KMS-11 (cell line): ENCODE measurements at regions not wholly inside any gene's neighbourhood (a gene's known extent, or its start where the extent isn't known, plus 50 kb on each side); places are given as distances from the start of the nearest gene placed in this dataset.

ENCODE experiments used
- H2AFZ ChIP-seq: fragments of 200-600 bp; sonication (generic); 2 replicates; pipeline ENCODE4 v1.6.1; 2016; ENCODE audit warnings: antibody characterized with exemption, mixed run types, low read depth
- H3K27ac ChIP-seq: fragments of 200-600 bp; sonication (generic); 2 replicates; pipeline ENCODE4 v1.6.1; 2016; ENCODE audit warnings: mild to moderate bottlenecking, mixed run types
- H3K27me3 ChIP-seq: fragments of 200-600 bp; sonication (generic); 2 replicates; pipeline ENCODE4 v1.6.1; 2017; ENCODE audit warnings: mild to moderate bottlenecking, low read depth, mixed run types, moderate library complexity; ENCODE audit not compliant: insufficient read depth
- H3K36me3 ChIP-seq: fragments of 200-600 bp; sonication (generic); 2 replicates; pipeline ENCODE4 v1.6.1; 2017; ENCODE audit warnings: mild to moderate bottlenecking, mixed run types; ENCODE audit not compliant: insufficient read depth
- H3K4me1 ChIP-seq: fragments of 200-600 bp; sonication (generic); 2 replicates; pipeline ENCODE4 v1.6.1; 2016; ENCODE audit warnings: mild to moderate bottlenecking, low read depth, mixed run types; ENCODE audit not compliant: poor library complexity, severe bottlenecking
- H3K4me2 ChIP-seq: fragments of 200-600 bp; sonication (generic); 2 replicates; pipeline ENCODE4 v1.7.0; 2016; ENCODE audit warnings: mild to moderate bottlenecking, mixed run types
- H3K4me3 ChIP-seq: fragments of 200-600 bp; sonication (generic); IDR thresholded peaks from 2 replicates; pipeline ENCODE4 v1.6.1; 2017; ENCODE audit warnings: low read depth, low read length, mixed read lengths; ENCODE audit not compliant: insufficient read depth
- H3K79me2 ChIP-seq: fragments of 200-600 bp; sonication (generic); 2 replicates; pipeline ENCODE4 v1.6.1; 2016; ENCODE audit warnings: low read depth, mixed run types; ENCODE audit not compliant: insufficient read depth
- H3K9ac ChIP-seq: fragments of 200-600 bp; sonication (generic); 2 replicates; pipeline ENCODE4 v1.6.1; 2016; ENCODE audit warnings: mild to moderate bottlenecking, mixed run types
- H4K20me1 ChIP-seq: fragments of 200-600 bp; sonication (generic); 2 replicates; pipeline ENCODE4 v1.6.1; 2016; ENCODE audit warnings: mild to moderate bottlenecking, mixed run types; ENCODE audit not compliant: insufficient read depth
- CTCF ChIP-seq: fragments of 200-600 bp; sonication (generic); conservative IDR thresholded peaks from 2 replicates; pipeline ENCODE4 v1.6.1; 2017; ENCODE audit warnings: low read depth, mild to moderate bottlenecking, antibody characterized with exemption, low read length, moderate library complexity, mixed read lengths

GRCh38 chr7:95690367-95690947 lies 81.9 kb upstream of the DYNC1I1 start:
- Histone ChIP-seq H3K4me1 (peaks cover 12% of the 10 kb centered on the region), H3K27ac (no peak overlapping the region), H4K20me1 (no peaks in the 10 kb centered on the region), H3K4me2 (peak overlapping the region; percentile 58), H2AFZ (peak overlapping the region; percentile 65), H3K4me3 (no peak overlapping the region), H3K9ac (no peak overlapping the region), H3K27me3 (no peaks in the 10 kb centered on the region), H3K36me3 (no peaks in the 10 kb centered on the region), H3K79me2 (no peaks in the 10 kb centered on the region)
- peak; percentile 97 for TF ChIP-seq CTCF

- TF ChIP-seq CTCF, result no peak
- no peak overlapping the region for H3K27ac ChIP-seq
- H3K27me3 ChIP-seq, result no peaks in the 10 kb centered on the region
- no peak overlapping the region for H3K4me2 ChIP-seq
- H3K4me3 ChIP-seq, result no peak overlapping the region
- no peak overlapping the region for H2AFZ ChIP-seq
- no peak overlapping the region for H3K9ac ChIP-seq
- H3K36me3 ChIP-seq, result no peaks in the 10 kb centered on the region
- H3K4me1 ChIP-seq, result peaks cover 12% of the 10 kb centered on the region
- H4K20me1 ChIP-seq, result no peaks in the 10 kb centered on the region
- H3K79me2 ChIP-seq, result no peaks in the 10 kb centered on the region
These were observed 83.3 kb upstream of the DYNC1I1 start for GRCh38 chr7:95688931-95689495.

GRCh38 chr7:95687759-95688343 lies 84.5 kb upstream of the DYNC1I1 start:
- no peaks in the 10 kb centered on the region for H4K20me1 ChIP-seq
- H3K27ac ChIP-seq, result no peak overlapping the region
- no peak overlapping the region for H3K4me3 ChIP-seq
- H3K79me2 ChIP-seq, result no peaks in the 10 kb centered on the region
- no peaks in the 10 kb centered on the region for H3K36me3 ChIP-seq
- no peak overlapping the region for H2AFZ ChIP-seq
- H3K4me2 ChIP-seq, result no peak overlapping the region
- TF ChIP-seq CTCF, result peak; percentile 71
- no peak overlapping the region for H3K9ac ChIP-seq
- H3K4me1 ChIP-seq, result peaks cover 12% of the 10 kb centered on the region
- no peaks in the 10 kb centered on the region for H3K27me3 ChIP-seq

GRCh38 chr7:95686109-95686508 lies 86.2 kb upstream of the DYNC1I1 start:
- H2AFZ ChIP-seq, result no peak overlapping the region
- H3K36me3 ChIP-seq, result no peaks in the 10 kb centered on the region
- H3K27ac ChIP-seq, result no peak overlapping the region
- no peaks in the 10 kb centered on the region for H4K20me1 ChIP-seq
- TF ChIP-seq CTCF, result peak; percentile 70
- no peak overlapping the region for H3K4me2 ChIP-seq
- H3K79me2 ChIP-seq, result no peaks in the 10 kb centered on the region
- no peaks in the 10 kb centered on the region for H3K27me3 ChIP-seq
- H3K4me3 ChIP-seq, result no peak overlapping the region
- no peak overlapping the region for H3K9ac ChIP-seq
- peaks cover 11% of the 10 kb centered on the region for H3K4me1 ChIP-seq
